ENCODE measurements at regions not wholly inside any gene's neighbourhood (a gene's known extent, or its start where the extent isn't known, plus 50 kb on each side); places are given as distances from the start of the nearest gene placed in this dataset.

- DNase-seq: no peak
These were observed 90.3 kb upstream of the CCNH start for GRCh38 chr5:87503004-87503403.

GRCh38 chr5:87499478-87500410 is 87.0 kb upstream of the CCNH start:
- DNase-seq: no peak

Measured in eye (tissue), 1 donor.